Left ventricle myocardium superior (tissue), 1 donor: ENCODE measurements at regions not wholly inside any gene's neighbourhood (a gene's known extent, or its start where the extent isn't known, plus 50 kb on each side); places are given as distances from the start of the nearest gene placed in this dataset.
"Not testable (repeated sequence)": the region's sequence is repeated elsewhere in the genome, so short reads cannot be mapped to it uniquely, and the experiment has no call there.

Experiments used
- ATAC-seq: fragments of 200-7000 bp; cut with Tn5 transposase; one replicate; pipeline ENCODE4 v1.9.1; 2020; ENCODE audit warnings: mild to moderate bottlenecking, moderate library complexity
- DNase-seq: peaks from one replicate; pipeline ENCODE4 v3.0.0-alpha.2; 2020
- intact Hi-C: fragments of 100-400 bp; cut with micrococcal nuclease; formaldehyde crosslinking; loops from one replicate; pipeline ENCODE4 v1.11.0; 2022
- donor health status: DM: no; HTN: yes; CAD: no; lungs with severe emphysema.

DNA sequence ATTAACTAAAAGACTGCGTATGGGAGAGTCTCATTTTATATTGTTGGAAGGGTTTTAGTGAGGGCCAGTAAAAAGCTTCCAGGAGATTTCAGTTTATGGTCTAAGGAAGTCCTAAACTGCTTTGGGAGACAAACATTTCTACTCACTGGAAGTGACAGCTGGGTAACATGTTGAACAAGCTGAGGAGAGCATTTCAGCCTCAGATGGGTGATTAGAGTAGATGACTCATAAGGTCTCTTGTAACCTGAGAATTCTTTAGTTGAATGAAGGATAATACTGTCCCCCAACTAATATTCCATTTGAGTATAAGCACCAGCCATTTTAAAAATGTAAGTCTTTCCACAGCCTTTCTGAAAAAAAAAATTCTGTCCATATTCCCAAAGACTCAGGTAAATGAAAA is 218.0 kb upstream of the C9orf72 start:
- DNase-seq (no peak), ATAC-seq (no peak)
- intact Hi-C loops, result no loop called here

DNA sequence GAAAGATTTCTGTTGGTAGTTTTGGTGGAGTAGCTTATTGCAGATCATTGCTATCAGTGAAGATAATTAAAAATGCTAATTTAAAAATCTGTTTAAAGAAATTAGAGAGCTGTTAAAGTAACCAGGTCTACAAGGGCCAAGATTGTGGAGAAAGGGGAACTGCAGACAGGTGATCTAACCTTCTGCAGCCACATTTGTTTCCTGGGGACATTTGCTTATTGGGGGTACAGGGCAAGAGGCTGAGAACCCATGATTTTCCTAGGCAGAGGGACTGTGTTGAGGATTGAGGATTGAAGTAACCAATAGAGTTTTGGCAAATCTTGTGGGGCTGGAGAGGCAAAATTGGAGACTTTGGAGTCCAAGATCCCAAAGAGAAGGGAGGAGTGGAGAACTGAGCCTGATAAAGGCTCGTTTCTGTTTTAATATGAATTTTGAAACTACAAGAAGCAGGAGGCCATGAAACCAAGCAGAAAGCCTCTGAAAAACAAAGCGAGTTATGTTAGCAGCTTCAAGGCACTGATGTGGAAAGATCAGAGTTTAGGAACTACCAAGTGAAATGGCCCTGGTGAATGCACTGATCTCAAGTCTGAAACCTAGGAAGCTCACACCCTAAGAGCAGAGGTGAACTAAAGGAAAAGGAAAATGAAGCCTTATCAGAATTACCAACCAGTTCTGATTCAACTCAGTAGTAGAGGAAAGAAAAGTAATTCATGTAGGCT is 219.8 kb upstream of the C9orf72 start:
- ATAC-seq (no peak), DNase-seq (no peak)
- intact Hi-C loops, result no loop called here

GRCh38 chr9:27799326-27799725 is 226.0 kb upstream of the C9orf72 start:
- ATAC-seq (no peak), DNase-seq (no peak)
- intact Hi-C loops, result no loop called here

GRCh38 chr9:27800159-27800558 is 226.9 kb upstream of the C9orf72 start:
- ATAC-seq (no peak), DNase-seq (no peak)
- intact Hi-C loops, result no loop called here

DNA sequence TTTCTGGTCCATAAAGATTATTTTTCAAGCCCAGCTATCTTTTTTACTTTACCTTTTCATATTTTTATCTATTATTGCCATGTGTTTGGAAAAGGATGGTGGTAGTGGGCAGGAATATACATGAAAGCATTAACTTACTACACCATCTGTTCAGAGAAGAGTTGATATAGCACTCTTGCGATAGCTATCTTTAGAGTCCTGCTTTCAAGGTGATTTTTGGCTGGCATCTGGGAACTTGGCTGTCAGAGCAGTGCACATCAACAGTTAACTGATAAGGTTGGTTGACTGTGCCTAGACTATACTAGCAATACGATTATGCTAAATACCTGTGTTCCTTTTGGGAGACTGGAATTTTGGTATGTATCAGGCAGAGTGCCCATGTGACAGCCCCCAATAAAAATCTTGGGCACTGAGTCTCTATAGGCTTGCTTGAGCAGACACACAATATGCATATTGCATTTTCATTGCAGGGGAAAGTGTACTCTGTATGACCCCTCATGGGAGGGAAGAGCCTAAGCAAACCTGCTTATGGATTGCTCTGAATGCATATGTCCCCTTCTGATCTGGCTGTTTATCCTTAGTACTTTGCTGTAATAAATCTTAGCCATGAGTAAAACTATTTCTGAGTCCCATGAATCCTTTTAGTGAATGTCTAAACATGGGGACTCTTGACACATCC is 227.6 kb upstream of the C9orf72 start:
- intact Hi-C loops, result no loop called here
- ATAC-seq, result no peak
- DNase-seq, result no peak

DNA sequence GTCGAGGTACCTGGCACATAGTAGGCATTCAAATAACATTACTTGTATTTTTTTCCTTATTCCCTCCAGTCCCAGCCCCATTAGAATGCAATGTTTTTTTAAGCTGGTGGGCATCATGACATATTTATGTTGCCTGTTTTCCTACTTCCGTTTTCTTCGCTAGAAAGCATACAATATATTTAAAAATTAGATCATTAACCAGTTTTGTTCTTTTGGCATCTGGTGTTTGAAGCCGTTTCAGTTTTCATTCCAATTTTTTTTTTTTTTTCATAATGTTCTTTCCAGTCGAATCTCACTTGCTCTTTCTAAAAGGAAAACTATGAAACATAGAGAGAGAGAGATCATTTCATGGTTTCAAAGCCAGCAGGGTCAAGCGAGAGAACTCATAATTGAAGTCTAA is 228.3 kb upstream of the C9orf72 start:
- DNase-seq (no peak), ATAC-seq (no peak)
- intact Hi-C loops, result no loop called here

DNA sequence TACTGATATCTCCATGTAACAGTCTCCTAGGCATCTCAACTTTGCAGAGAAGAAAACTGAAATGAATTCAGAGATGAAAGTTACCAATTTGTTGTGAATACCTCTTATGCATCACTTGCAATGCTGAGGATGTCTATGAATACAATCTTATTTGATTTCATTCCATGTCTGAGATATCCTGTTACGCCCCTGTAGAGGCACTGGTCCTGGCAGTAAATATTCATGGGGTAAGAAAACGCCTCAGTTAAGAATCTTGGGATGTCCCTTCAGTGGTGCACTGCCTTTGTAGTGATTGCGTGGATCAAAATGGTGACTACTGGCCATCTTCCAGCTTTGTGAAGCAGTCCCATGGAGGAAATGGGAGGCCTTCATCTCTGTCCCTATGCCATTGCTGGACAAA is 229.1 kb upstream of the C9orf72 start:
- no peak for DNase-seq
- intact Hi-C loops, result no loop called here

GRCh38 chr9:27808864-27809263 is 235.6 kb upstream of the C9orf72 start:
- intact Hi-C loops, result no loop called here
- DNase-seq (no peak), ATAC-seq (no peak)

More for the DNA sequence above, 229.1 kb upstream of the C9orf72 start:
- ATAC-seq, result no peak

GRCh38 chr9:27817747-27818146 is 244.5 kb upstream of the C9orf72 start:
- intact Hi-C loops, result no loop called here
- ATAC-seq, result no peak

DNA sequence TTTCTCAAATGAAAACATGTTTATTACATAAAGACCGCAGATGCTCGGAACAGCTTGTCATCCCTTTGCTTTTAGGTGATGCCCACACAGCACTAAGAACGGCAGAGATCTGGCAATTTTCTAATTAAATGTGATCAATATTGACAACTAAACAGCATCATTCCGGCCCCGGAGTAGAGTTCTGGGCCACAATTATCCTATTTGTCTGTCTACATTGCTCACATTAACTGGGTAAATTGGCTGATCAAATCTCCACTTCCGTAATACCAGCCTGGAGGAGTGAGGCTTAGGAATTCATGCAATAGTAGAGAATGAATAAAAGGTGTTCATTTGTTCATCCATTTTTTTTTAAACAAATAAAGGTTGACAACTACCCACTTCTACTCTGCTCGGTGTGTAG is 245.1 kb upstream of the C9orf72 start:
- intact Hi-C loops, result no loop called here
- DNase-seq, result no peak
- ATAC-seq, result no peak

More at GRCh38 chr9:27817747-27818146, 244.5 kb upstream of the C9orf72 start:
- no peak for DNase-seq

- no peak for DNase-seq
- intact Hi-C loops, result no loop called here
- no peak for ATAC-seq
Measured at GRCh38 chr9:27828908-27829307, 255.6 kb upstream of the C9orf72 start.

- intact Hi-C loops, result no loop called here
- DNase-seq (no peak), ATAC-seq (no peak)
Measured at GRCh38 chr9:27829621-27830020, 256.3 kb upstream of the C9orf72 start.

DNA sequence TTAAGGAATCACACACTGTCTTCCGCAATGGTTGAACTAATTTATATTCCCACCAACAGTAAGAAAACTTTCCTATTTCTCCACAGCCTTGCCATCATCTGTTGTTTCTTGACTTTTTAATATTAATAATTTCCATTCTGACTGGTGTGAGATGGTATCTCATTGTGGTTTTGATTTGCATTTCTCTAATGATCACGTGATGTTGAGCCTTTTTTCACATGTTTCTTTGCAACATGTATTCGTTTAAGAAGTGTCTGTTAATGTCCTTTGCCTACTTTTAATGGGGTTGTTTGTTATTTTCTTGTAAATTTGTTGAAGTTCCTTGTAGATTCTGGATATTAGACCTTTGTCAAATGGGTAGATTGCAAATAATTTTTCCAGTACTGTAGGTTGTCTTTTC is 258.8 kb upstream of the C9orf72 start:
- DNase-seq, intact Hi-C loops: not testable (repeated sequence)

DNA sequence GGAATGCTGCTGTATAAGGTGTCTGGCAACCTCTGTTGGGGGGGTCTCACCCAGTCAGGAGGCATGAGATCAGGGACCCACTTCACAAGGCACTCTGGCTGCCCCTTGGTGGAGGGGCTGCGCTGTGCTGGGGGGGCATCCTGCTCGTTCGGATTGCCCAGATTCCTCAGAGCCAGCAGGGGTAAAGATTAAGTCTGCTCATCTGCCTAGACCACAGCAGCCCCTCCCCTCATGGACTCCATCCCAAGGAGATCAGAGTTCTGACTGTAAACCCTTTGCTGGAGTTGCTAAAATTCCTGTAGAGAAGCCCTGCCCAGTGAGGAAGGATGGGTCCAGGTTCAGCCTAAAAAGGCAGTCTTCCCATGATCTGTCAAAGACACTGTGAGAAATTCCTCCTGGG is 262.0 kb upstream of the C9orf72 start:
- no peak for DNase-seq
- ATAC-seq, result no peak
- intact Hi-C loops, result no loop called here

More for the DNA sequence above, 258.8 kb upstream of the C9orf72 start:
- not testable (repeated sequence) for ATAC-seq

DNA sequence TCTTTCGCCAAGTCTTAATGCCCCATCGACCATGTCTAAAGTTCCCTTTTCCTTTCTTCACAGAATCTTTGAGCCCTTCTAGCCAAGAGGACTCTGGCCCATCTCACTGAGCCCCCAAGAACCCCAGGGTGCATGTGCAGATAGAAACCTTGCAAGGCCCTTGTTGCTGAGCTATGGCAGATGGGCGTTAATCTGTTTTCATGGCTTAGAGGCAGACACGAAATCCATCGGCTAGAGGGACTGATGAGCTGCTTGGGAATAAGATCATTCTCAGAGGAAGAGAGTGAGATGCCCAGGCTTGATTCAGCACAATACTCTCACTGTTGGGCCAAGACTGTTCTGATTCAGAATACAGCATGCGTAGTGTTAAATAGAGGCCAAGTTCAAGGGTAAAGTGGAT is 262.5 kb upstream of the C9orf72 start:
- ATAC-seq, result no peak
- intact Hi-C loops, result no loop called here
- no peak for DNase-seq

DNA sequence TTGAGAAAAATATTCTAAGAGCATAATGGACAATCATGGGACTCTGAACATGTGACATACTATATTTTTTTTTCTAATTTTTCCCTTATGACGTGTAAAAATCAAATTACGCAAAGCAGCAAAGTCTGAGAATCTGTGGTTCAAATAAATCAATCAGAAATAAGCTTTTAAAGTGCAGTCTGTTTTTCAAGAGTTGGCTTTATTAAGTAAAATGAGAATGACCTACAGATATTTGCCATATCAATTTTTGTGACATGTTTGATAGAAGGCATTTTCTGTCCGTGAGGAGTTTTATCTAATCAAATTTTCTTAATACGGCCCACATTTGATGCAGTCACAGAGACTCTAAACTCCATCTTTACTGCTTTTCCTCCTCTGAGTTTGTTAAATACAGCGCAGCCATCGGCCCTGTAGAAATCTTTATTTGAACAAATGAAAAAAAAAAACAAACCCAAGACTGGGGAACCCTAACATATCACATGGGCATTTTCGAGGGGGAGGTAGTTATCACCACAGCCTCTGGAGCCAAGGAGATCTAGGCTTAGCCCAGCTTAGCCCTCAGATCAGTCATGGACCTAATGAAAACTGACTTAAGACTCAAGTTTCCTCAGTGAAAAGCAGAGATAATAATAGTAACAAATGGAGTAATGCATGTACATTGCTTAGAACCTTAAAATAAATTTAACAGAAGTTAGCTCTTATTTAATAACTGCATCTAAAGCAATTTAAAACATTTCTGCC is 263.6 kb upstream of the C9orf72 start:
- no peak for ATAC-seq
- intact Hi-C loops, result no loop called here
- no peak for DNase-seq

DNA sequence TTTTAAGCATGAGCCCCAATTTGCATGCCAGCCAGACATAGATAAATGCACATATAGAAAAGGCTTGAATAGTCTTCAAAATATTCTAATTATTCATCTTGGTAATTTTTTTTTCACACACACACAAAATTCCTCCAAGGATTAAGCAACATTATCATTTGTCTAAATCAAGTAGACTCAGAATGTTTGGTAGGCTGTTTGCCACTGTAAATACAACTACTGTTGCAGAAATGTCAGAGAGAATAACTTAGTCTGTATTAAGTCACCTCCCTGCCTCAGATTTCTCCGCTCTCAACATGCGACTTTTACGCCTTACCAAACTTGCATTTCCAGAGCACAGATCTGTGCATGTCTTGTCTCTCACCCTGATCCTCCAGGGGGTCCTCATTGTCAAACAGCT is 265.6 kb upstream of the C9orf72 start:
- DNase-seq (no peak), ATAC-seq (no peak)
- intact Hi-C loops, result no loop called here

DNA sequence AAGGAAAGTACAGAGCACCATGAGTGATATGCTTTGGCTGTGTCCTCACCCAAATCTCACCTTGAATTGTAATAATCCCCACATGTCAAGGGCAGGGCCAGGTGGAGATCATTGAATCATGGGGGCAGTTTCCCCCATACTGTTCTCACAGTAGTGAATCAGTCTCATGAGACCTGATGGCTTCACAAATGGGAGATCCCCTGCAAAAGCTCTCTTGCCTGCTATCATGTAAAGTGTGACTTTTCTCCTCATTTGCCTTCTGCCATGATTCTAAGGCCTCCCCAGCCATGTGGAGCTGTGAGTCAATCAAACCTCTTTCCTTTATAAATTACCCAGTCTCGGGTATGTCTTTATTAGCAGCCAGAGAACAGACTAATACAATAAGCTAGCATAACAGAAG is 266.5 kb upstream of the C9orf72 start:
- ATAC-seq, intact Hi-C loops, DNase-seq: not testable (repeated sequence)

GRCh38 chr9:27844797-27845196 is 271.5 kb upstream of the C9orf72 start:
- no peak for ATAC-seq
- intact Hi-C loops, result no loop called here
- no peak for DNase-seq

- ATAC-seq (no peak), DNase-seq (no peak)
- intact Hi-C loops, result no loop called here
Measured at GRCh38 chr9:27847380-27847779, 274.1 kb upstream of the C9orf72 start.
